Tibial nerve (tissue), 4 donors: ENCODE measurements at regions not wholly inside any gene's neighbourhood (a gene's known extent, or its start where the extent isn't known, plus 50 kb on each side); places are given as distances from the start of the nearest gene placed in this dataset.

Experiments
- CTCF ChIP-seq, 5 experiments: fragments of 200-600 bp in 3 of 5; fragments of 450-650 bp in 2 of 5; sonication (generic) in 3 of 5; IDR thresholded peaks; one replicate each; pipeline ENCODE4 v1.5.1; 2016 to 2019; ENCODE audit warnings: antibody characterized with exemption in 5 of 5, mild to moderate bottlenecking in 3 of 5, moderate library complexity in 2 of 5
- EP300 ChIP-seq, 2 donors: sonication (generic); formaldehyde crosslinking; IDR thresholded peaks; one replicate each; pipeline ENCODE4 v1.6.1; 2017; ENCODE audit warnings: antibody characterized with exemption in 2 of 2, mild to moderate bottlenecking in 1 of 2
- POLR2A ChIP-seq, 2 donors: fragments of 450-650 bp; IDR thresholded peaks; one replicate each; pipeline ENCODE4 v1.6.1; 2017; ENCODE audit warnings: antibody characterized with exemption in 2 of 2, mild to moderate bottlenecking in 2 of 2, moderate library complexity in 2 of 2

- TF ChIP-seq CTCF (IDR thresholded peaks at IDR 0.05): no peak
- no peak for TF ChIP-seq POLR2A (IDR thresholded peaks at IDR 0.05)
- no peak for TF ChIP-seq EP300 (IDR thresholded peaks at IDR 0.05)
These were observed 199.3 kb downstream of the C9orf152 start for GRCh38 chr9:110008663-110009062.
